LHCN-M2 (cell line): ENCODE measurements at regions not wholly inside any gene's neighbourhood (a gene's known extent, or its start where the extent isn't known, plus 50 kb on each side); places are given as distances from the start of the nearest gene placed in this dataset.
A peak's percentile ranks its signal among the peaks of the same experiment; 100 is the strongest.

Experiments used
- DNase-seq: peaks from one replicate; pipeline ENCODE4 v3.0.0-alpha.2; 2012; ENCODE audit warnings: low read depth

DNA sequence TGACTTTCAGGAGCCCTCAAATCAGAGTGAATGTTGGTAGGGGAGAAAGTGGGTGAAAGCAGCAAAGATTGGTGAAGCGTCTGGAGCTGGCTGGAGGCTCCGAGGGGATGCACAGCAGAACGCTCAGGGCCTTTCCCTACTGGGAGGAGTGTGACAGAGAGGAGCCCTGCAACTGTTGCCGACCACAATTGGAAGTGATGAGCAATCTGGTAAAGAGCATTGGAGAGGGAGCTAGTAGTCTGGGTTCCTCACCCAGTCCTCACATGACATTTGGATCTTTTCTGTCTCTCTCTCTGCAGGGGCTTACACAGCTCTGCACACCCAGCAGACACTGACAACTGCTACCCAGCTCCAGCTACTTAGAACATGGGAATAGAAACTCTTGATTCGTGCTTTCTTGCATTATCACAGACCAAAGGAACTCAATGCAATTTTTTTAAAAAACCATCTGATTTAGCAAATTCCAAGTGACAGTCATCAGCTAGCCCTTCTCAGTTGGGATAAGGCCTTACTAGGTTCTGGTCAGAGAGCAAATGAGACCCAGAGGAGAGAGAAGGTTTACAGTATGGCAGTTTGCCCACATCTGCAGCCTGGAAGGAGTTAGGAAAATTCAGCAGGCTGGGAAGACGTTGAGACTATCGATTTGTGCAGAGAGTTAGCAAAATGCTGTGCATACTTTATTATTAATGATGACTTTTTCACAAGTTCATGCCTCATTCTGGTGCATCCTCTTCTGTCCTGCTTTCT is 278.0 kb upstream of the PLET1 start:
- DNase-seq = no peak

DNA sequence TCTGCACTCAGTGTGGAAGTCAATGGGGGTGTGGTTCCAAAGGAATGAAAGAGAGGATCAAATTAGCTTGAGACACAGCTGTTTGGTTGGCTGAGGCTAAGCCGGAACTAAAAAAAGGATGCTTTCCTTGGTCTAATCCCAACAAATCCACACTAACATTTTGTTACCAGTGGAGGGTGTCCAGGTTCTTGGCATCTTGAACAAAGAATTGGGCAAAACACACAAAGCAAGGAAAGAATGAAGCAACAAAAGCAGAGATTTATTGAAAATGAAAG is 278.6 kb upstream of the PLET1 start:
- DNase-seq = peak; percentile 53

DNA sequence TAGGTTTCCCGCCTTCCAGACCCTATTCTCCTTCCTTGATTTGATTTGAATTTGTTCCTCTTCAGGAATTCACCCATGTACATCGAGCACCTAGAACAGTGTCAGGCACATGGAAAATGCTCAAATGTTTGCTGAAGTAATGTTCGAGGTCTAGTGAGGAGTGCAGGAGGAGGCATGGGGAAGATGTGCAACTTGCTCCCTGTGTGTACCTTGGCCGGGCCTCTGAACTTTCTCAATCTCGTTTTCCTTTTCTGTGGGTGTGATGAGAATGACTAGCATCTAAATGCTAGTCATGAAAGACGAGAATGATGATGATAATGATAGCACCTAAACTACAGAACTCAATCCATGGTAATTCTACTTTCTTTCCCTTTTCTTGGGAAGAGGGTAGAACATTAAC is 279.1 kb upstream of the PLET1 start:
- DNase-seq = no peak

DNA sequence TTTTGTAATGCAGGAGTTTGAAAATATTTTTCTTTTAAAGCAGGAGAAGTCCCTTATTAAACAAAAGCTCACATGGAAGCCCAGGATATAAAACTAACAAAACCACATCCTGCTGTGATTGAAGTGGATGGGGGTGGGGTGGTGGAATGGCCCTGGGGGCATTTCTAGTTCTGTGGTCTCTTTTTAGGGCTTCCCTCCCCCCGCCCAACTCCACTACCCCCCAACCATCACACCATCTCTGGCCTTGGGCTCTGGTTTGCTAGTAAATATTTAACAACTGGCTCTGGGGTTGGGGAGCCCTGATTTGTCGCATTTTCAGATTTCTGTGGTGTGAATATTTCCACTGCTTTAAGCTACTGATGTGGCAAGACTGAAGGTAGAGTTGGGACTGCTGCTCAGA is 279.6 kb upstream of the PLET1 start:
- no peak for DNase-seq

DNA sequence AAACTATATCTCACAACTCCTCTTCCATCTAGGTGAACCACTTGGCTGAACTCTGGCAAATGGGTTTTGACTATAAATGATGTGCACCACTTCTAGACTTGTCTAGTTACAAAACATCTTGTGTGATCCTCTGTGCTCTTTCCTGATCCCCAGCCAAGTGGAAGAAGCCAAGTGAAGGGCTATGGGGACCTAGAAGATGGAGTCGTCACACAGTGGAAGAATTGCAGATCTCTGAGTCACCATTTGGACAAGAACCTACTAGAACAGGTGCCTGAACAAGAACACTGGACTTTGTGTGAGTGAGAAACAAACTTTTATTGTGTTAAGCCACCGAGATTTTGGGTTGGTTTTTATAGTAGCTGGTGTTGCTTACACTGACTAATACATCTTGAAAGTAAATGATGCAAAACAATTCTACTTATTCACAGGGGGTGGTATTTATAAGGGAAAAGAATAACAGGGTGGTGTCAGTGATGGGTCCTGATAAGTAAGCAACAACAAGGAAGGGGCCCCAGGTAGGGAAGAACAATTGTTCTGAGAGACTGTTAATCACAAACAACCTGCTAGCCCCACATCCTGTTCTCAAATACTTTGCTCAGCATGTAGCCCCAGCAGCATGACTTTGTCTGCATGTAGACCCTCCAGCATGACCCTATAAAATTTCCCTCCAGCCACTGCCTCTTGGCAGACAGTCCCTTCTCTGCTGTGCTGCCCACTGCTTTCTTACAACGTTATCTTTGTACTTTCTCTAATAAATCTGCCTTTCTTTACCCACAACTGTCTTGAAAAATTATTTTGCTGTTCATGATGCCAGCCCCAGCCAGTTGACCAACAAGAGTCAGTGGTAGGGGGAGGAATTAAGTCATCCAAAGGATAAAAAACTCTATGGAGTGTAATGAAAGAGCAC is 280.7 kb upstream of the PLET1 start:
- DNase-seq = peak; percentile 47

DNA sequence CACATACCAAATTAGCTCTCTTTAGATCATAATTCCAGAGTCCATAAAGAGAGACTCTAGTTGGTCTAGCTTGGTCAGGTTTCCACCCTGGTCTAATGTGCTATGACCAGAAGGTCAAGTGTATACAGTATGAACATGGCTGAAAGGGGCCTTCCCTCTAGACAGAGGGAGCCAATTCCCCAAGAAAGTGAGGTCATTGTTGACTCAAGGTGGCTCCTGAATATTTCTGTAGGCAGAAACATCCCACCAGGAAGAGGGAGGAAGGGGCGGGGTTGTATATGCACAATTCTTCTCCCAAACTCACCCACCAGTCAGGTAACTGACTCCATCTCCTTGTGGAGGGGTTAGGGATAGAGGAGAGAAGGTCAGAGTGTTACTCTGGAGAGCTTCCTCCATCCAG is 281.8 kb upstream of the PLET1 start:
- DNase-seq = no peak

DNA sequence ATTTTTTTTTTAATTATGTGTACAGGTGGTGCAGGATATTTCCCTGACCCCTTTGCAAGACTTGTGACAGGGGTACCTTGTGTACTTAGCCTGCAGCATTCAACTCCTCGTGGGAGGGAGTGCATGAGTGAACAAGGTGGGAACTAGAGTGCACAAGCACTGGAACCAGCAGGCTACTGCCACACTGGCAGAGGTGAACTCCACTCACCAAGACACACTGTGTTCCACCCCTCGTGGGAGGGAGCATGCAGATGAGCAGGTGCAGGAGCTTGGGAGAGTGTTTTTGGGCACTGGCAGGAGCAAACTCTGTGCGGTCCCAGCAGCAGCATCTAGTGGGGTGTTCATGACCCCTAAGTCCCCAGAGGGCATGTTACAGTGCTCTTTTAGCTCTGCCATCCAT is 282.7 kb upstream of the PLET1 start:
- no peak for DNase-seq

DNA sequence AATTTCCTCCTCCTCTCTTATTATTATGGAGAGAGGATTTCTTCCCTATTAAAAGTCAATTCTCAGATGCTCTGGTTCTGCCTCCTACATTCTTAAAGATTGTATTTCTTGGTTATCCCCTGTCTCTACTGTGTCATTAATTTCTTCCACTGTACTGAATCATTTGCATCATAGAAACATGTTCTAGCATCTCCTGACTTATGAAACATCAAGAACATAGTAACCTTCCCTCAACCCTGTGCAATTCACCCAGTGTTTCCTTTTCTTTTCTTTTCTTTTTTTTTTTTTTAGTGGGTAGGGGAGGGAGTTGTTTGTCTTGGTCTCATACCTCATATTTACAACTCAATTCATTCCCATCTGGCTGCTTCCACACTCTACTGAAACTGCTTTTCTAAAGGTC is 288.0 kb upstream of the PLET1 start:
- no peak for DNase-seq

DNA sequence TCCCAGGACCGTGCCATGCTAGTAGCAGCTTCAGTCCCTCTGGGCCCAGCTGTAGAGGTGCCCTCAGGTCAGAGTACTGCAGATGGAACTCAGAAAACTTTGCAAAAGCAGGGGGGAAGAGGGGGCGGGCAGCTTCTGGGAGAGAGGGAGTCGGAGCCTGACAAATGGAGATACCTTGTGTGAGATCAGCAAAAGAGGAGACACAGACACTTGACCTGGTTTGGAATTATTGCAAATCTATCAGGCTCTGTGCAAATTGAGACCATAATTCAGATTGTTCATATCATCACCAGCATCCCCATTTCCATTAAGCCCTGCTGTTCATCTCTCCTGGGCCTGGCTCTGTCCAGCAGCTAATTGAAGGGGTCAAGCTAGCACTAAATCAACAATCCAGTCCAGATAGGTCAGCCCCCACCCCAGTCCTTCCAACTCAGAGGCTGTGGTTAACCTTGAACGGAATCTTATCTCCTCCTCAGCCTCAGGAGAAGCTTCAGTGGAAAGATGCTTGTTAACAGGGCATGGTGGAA is 292.6 kb upstream of the PLET1 start:
- no peak for DNase-seq

DNA sequence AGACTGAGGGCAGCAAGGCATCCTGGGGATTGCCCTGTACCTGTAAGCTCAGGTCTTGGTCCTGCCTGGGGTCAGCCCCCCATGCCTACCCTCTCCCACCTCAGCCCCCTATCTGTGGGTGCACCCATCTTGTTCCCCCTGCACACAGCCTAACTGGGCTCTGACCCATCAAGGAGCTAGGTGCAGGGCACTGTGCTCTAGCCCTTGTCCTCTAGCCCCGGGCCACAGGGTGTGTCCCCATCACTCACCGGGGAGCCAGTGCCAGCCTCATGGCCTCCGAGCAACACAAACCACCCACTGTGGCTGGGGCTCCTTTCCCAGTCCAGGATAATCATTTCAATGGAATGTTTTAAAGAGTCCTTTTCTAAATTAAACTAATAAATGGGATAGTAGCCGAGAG is 293.9 kb upstream of the PLET1 start:
- DNase-seq = no peak

DNA sequence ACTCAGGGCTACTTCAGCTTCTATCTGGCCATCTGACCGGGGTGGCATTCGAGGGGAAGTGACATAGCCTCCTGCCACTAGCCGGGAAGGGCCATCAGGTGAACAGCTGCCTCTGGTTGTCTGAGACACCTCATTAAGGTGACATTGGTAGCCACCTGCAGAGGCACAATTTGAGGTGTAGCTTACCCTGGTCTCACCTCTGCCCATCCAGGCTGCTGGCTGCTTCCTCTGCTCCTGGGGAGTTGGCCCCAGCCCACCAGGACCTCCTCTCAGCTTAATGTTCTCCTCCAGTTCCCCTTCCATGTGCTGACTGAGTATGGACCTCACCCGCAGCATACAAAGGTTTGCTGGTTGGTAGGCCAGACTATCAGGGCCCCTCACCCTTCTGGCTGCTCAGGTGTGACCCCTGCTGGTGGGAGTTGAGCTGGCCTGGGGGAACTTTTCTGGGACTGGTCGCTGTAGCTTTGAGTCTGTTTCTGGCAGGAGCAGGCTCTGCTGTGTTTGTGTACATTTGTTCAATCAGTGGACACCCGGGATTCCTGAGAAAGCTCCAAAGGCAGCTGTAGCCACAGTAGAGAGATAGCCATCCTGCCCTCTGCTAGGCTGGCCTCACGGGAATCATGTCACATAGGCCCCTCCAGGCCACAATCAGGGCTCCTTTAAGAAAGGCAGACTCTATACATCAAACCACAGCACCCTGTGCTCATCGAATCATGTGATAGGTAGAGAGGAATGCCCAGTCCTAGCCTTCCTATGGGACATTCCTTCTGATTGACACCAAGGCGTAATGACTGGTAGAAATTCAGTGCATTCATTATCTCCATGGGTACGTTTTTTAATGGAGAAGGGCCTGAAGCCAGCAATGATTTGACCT is 295.1 kb upstream of the PLET1 start:
- peak; percentile 32 for DNase-seq

DNA sequence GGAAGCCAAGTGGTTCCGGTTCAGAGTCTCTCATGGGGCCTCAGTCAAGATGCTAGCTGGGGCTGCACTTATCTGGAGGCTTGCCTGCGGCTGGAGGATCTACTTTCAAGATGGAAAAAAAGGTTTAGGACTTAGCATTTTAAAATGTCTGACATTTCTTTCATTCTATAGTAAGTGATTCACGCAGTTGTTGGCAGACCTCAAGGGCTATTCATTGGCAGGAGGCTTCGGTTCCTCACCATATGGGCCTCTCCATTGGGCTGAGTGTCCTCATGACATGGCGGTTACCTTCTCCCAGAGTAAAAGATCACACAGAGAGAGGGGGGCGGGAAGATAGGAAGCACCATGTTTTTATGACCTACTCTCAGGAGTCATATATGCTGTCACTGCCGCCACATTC is 298.0 kb upstream of the PLET1 start:
- DNase-seq = no peak

DNA sequence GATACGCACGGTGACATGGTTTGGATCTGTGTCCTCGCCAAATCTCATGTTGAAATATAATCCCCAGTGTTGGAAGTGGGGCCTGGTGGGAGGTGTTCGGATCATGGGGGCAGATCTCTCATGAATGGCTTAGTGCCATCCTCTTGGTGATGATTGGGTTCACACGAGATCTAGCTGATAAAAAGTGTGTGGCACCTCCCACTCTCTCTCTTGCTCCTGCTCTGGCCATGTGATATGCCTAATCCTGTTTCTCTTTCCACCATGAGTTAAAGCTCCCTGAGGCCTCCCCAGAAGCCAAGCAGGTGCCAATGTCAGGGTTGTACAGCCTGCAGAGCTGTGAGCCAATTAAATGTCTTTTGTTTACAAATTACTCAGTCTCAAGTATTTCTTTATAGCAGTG is 303.1 kb upstream of the PLET1 start:
- no peak for DNase-seq

DNA sequence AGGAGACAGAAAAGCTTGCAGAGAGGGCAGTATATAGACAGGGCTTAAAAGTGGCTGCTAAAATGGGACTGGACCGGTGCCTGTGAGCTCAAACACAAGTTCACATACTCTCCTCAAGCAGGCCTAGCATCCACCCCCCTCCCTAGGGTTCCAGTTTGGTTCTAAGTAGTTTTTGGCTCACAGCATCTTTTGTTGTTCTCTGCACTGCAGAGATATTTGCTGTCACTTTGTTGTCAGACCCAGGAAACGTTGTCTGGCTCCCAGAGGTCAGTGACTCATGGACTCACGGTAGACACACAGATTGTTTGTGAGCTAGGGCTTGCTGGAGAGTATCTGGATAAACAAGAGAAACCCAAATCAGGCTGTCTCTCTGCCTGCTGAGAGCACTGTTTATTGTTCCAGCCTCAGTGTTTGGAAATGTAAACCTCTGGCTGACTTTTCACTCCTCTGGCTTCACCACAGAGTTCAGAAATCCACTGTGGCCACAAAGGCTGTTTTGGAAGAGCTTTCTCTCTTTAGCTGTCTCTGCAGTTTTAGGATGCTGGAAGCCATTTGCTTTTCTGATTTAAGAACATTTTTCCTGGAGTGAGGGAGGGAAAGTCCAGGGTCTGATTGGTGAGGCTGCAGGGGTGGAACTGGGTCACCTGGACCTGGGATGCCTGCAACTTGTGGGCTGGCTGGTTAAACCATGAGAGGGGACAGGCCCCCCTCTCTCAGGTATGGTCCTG is 303.7 kb upstream of the PLET1 start:
- DNase-seq = peak; percentile 90

DNA sequence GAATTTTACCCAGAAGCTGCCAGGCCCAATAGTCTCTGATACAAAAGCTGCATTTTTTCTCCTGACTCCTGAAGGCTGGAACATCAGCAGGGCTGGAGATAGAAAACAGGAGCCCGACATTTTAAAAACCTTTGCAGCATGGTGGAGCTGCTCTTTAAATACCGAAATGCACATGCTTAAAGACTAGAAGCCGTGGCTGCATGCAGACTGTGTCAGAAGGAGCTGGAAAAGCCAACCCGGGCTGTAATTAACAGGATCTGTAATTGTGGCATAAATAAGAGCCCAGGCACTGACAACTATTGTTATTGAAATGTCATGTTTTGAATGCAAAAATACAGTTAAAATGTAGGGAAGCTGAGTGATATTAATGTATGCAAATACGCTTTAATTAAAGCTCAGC is 304.9 kb upstream of the PLET1 start:
- DNase-seq = no peak

DNA sequence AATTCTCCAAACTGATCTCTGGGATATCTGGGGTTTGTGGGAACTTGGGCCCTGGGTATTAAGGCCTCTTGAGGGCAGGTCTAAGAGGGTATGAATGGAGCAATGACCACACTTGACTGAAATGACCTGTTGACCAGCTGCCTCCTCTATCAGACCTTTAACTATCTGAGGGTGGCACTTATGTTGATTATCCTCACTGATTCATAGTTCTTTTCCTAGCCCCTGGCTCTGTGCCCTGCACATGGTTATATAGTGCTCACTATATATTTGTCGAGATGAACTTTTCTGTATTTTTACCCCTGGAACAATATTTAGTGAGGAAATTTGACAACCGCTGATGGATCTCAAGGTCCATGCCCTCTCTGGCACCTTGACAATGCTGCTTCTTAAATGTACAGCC is 305.5 kb upstream of the PLET1 start:
- no peak for DNase-seq

DNA sequence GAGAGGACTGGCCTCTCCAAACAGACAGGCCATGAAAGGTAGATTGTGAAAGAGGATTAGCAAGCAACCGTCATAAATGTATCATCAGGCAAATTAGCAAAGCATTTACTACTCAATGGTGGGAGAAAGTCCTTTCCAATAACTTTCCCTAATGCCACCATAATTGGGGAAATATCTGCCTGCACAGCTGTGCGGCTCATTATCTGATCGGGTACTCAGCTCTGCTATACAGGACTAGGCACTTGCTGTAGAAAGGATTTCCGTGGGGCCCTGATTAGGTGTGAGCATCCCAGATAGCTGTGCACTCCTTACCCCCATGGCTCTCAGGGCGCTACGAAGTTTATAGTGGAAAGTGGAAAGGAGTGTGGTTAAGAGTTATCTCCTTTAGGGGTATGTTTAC is 309.7 kb upstream of the PLET1 start:
- DNase-seq = no peak

DNA sequence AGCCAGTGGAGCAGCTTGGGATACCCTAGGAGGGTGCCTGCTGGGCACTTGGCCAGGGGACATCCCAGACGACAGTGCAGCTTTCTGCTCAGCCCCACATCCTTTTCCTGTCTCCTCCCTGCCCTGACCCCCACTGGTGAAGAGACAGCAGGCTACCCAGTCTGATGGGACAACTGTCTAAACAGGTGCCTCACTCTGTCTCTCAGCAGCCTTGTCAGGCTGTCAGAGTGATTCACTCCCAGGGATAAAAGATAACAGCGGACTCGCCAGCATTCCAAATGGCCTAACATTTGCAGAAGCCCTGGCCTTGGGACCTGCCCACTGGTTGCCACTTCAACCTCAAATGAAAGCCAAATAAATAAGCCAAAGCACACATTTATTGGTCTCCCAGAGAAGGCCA is 318.6 kb upstream of the PLET1 start:
- peak; percentile 96 for DNase-seq

DNA sequence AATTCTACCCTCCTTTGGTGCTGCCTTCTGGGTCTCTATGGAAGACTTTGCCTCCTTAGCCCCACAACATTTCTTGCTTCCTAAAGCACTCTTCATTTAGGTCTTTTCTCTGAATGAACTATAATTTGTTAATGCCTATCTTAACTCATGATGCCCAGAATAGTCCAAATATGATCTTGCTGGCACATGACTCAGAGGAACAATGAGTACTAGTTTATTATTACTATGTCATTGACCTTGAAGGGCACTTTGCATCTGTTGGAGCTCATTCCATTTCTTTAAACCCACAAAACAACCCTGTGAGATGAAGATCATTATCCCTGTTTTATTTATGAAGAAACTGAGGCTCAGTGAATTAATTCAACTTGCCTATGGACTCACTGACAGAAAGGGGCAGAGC is 320.2 kb upstream of the PLET1 start:
- DNase-seq = peak; percentile 90

DNA sequence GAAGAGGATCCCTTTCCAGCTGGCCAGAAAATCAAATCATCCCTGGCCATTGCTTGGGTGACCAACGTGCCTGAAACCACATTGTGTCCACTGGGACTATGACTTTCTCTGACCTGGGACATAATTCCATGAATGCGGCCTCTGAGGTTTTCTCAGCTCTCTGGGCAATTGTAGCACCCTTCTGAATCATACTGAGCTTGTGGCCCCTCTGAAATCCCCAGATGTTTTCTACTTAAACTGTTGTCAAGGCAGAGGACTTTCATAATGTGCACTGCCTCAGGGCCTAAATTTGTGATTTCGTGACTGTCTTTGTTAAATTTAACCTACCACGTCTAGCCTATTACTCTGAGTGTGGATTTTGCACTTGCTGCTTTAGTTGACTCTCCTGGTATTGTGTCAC is 321.1 kb upstream of the PLET1 start:
- peak; percentile 75 for DNase-seq

DNA sequence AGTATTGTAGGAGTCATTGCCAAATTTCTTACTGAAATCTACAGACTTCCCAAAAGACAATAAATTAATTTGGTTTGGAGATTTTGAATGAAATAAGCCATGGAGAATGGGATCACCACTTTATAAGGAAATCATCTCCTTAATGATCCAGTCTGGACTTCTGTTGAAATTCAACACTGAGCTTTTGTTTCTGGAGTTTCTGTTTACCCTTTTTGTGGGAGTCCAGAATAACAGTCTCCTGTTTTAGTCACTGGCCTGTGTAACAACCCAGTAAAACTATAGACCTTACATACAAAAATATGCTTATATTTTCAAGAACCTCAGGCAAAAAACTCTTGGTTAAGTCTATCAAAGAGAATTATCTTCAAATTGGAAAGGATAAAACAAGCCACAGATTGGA is 321.7 kb upstream of the PLET1 start:
- peak; percentile 20 for DNase-seq
